COLO668 (cell line): ENCODE measurements at regions not wholly inside any gene's neighbourhood (a gene's known extent, or its start where the extent isn't known, plus 50 kb on each side); places are given as distances from the start of the nearest gene placed in this dataset.
"Not testable (repeated sequence)": the region's sequence is repeated elsewhere in the genome, so short reads cannot be mapped to it uniquely, and the experiment has no call there.

Experiments
- DNase-seq: peaks from one replicate; lab custom pipeline; 2025; ENCODE audit not compliant: unreplicated experiment; lab: John Stamatoyannopoulos, UW

DNA sequence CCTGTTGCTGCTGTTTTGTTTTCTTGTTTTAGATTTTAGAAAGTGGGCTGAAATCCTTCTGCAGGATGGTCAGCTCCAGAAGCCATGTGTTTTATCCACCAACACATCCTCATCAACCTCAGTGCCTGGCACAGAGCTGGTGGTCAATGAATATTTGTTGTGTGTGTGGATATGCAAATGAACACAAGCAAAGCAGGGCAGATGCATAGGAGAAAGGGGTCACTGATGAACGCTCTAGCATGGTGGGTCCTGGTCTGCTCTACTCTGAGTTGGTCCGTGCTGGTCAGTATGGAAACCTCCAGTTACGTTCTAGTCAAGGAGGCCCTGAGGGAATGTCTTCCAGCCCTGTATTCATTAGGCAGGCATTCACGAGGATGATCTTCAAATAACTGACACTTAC lies 682.5 kb downstream of the QKI start:
- no peak for DNase-seq

DNA sequence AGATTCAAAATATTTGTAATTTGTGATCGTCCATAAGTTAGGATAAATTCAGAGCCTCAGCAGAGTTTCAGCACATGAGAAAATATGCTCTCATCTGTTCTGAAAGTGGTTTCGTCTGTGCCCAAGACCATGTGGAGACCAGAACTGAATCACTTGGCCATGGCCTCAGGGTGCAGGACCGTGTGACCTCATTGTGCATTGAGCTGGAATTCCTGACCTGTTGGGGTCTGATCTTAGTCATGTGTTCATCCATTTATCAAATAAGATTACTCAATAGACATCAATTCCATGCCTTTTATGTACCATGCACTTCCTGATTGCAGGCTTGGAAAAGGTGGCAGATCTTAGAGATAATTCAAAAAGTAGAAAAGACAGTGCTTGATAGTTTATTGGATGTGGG lies 680.5 kb downstream of the QKI start:
- no peak for DNase-seq

DNA sequence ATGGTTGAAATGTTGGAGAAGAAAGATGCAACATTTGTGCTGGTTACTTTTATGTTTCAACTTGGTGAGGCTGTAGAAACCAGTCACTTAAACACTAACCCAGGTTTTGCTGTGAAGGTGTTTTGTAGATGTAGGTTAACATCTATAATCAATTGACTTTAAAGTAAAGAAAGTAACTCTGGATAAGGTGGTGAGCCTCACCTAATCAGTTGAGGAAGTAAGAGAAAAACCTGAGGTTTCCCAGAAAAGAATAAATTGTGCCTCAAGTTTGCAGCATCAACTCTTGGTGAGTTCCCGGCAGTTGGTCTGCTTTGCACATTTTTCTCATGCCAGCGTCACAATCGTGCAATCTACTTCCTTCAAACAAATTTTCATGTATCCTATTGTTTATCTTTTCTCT lies 673.4 kb downstream of the QKI start:
- no peak for DNase-seq

DNA sequence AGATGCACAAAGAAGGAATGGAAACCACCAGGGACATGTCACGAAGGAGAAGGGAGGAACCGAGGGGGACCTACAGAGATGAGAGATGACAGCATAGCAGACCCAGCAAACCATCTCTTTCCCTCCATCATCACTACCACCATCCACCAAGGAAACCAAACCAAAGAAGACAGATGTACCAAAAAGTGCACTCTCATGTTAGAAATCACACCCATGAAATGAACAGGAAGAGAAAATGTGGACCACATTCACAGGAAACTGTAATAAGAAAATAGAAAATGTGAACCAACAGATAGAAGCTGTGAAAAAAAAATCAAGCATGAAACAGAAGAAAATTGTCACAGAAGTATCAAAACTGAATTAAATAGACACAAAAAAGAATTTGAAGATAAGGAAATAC lies 672.7 kb downstream of the QKI start:
- DNase-seq: no peak

DNA sequence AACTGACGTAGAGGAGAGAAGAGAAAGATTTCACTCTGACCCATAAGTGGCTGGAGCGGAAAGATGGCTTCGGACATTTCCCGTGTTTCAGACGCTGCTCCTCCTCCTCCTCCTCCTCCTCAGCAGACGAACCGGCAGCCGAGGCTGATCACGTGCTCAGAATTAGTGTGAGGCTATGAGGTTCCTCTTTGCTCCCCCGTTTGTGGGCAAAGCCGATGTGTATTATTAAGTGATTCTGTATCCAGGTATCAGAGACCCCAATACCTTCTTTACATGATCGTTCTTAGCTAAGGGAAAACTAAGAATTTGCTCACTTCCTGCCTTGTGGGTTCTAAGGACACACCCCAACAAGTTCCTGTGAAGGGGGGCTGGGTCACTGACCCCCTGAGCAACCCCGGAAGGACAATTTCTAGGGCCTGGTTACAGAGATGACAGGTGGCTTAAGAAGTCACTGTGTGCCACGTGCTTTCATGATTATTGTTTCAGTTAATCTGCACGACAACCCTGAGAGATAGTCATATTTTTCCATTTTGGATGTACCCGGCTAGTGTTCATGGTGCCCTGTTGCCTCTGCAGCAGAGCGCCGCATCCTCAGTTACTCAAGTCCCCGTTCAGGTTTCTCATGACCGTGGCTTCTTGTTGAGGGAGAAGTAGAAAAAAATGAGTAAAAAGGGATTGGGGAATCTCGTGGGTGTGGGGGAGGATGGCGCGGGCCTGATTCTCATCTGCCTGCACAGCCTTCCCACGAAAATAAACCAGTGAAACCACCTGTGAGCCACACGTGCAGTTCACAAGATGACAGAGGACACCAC lies 671.8 kb downstream of the QKI start:
- no peak for DNase-seq

DNA sequence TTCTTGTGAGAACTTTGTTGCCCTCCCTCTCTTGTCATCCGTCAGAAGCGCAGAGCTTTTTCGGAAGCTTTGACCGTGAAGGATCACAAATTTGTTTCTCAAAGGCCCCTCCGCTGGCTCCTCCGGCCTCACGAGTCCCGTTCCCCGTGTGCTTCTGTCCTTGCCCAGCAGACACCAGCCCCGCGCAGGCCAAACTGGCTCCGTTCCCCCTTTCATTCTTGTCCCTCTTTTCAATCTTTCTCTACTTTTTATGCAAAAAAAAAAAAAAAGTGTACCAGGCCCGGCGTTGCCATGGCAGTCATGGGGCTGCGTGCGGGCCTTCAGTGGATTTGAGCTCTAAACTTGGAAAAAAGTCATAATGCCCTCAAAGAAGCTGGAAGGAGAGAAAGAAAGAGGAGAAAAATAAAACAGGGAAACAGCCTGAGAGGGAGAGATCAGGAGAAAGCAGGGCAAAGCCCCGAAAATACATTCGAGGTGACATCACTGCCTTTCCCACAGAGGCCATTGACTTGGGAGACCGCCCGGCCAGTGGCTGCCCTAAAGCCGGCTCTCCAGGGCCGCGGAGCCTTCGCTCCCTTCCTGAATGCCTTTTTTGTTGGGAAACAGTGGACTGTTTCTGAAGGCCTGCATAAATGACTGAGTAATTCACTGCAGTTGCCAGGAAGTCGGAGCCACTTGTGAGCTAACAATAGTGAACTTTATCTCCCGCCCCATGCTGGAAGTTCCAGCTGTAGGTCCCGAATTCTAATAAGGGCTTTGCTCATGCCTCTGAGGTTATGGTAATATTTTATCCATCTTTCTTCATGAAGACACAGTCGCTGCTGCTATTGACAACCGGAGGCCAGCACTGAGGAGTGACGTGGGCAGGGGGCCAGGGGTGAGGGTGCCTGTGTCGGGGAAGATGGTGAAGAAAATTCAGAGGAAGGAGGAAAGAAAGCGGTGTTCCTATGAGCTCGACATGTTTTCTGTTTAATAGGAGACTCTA lies 670.9 kb downstream of the QKI start:
- DNase-seq: no peak

DNA sequence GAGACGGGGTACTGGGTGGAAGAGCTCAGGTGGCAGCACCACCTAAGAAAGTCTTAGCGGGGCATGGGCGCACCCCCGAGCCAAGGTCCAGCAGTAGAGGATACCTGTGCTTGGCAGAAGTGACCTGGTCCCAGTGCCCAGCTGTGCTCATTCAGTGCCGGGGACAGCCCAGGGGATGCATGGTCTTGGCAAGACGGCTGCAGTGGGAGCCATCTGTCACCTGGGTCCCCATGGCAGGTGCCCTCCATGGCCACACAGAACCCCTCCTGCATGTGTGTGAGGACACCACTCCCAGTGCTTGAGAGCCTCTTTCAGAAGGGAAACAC lies 664.7 kb downstream of the QKI start:
- no peak for DNase-seq

DNA sequence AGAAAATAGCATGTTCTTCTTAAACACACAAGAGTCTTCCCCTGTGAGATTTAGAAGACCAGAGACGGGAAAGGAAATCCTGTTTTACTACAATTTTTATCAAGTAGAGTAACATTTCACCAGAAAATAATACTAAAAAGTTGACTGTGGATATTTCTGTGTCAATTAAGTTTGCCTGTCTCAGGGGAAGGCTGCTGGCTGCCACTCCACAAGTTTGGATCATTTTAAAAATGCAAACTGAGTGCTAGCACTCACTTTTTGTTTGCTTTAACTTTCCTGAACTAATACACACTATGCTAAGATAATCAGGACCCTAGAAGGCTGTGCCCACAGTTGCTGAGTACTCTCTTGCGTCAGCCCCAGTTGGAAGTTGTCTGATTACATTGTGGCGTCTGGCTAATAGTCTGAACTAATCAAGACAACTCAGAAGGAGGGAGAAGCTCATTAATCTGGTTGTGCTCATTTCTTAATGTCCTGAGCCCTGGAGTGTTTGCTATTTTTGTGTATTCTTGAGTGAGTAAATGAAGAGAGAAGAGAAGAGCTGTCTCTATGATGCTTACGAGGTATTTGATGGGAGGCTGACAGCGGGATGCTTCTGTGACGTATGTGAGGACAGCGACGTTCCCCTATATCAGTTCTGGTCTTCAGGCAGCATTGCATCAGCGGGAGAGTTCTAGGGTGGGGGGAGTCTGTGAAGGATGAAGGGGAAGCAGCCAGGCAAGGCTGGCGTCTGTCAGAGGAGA lies 664.2 kb downstream of the QKI start:
- no peak for DNase-seq

DNA sequence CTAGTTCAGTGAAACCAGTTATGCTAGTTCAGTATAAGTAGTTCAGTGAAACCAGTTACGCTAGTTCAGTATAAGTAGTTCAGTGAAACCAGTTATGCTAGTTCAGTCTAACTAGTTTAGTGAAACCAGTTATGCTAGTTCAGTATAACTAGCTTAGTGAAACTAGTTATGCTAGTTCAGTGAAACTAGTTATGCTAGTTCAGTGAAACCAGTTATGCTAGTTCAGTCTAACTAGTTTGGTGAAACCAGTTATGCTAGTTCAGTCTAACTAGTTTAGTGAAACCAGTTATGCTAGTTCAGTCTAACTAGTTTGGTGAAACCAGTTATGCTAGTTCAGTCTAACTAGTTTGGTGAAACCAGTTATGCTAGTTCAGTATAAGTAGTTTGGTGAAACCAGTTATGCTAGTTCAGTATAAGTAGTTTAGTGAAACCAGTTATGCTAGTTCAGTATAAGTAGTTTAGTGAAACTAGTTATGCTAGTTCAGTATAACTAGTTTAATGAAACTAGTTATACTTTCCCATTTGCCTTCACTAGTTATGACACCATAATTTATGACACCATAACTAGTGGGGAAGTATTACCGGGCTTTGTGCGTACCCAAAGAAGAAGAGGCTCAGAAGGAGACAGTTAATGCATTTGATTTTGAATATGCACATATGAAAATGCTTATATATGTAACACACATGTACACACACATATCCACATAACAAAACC lies 662.5 kb downstream of the QKI start:
- not testable (repeated sequence) for DNase-seq

DNA sequence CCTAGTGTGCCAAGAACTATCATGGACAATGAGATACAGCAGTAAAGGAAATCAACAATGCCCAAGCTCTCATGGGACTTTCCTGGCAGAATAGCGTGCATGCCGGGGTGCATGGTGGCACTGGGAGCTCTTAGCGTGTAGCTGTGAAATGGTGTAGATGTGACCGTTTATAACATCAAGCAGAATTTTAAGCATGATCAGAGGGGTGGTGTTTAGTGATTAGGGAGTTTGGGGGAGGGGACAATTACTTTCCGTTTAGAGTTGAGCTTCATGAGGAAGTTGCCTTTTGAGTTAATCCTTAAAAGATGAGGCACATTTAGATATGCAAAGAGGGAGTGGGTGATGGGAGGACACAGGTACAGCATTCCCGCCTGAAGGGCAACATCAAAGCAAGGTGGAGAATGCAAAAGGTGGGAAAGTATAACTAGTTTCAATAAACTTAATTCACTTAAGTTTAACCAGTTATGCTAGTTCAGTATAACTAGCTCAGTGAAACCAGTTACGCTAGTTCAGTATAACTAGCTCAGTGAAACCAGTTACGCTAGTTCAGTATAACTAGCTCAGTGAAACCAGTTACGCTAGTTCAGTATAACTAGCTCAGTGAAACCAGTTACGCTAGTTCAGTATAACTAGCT lies 661.6 kb downstream of the QKI start:
- no peak for DNase-seq

DNA sequence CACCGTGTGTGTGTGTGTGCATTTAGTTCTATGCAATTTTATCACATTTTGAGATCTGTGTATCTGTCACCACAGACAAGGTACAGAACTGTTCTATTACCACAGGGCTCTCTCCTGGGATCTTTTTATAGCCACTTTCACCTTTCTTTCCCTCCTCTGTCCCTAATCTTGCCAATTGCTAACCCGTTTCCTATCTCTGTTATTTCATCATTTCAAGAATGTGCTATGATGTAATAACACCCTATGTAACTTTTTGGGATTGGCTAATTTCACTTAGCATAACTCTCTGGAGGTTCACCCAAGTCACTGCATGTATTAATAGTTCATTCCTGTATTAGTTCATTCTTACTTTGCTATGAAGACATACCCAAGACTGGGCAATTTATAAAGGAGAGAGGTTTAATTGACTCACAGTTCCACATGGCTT lies 657.7 kb downstream of the QKI start:
- DNase-seq: no peak

DNA sequence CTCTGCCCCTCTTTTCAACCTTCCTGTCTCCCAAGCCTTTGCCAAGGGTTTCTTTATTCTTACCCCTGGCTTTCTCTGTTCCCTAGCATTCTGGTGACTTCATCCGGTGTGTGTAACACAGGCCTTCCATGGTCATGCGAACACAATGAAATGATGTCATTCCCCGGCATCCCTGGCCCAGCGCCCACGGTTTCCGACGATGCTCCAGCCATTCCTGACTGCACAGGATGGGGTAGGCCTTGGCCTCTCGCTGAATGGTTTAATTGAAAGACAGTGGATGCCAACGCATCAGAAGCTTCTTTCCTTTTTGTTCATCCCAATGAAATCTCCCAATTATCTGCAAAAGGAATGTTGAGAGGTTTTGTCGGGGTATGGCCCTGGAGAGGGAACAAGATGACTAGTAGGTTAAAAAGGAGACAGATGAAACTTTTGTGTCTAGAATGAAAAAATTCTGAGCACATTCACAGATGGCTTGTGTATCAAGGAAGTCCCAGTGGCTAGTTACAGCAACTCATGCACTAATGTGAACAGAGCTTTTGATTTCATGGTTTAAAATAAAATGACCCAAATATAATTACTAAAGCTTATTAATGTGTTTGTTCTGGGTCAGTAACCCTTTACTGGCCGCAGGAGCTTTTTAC lies 655.0 kb downstream of the QKI start:
- no peak for DNase-seq

DNA sequence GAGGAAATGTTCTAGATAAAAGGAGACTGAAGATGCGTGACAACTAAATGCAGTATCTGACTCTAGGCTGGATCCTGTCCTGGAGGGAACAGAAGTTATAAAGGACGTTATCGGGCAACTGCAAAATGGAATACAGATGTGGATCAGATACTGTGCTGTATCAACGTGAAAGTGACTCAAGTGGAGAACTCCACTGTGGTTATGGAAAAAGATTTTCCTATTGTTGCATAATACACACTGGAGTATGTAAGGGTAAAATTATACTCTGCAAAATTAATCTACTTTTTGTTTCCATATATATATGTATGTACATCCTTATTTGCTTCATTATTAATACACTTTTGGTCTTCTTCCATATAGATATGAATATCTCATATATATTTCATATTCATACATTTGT lies 654.0 kb downstream of the QKI start:
- no peak for DNase-seq

DNA sequence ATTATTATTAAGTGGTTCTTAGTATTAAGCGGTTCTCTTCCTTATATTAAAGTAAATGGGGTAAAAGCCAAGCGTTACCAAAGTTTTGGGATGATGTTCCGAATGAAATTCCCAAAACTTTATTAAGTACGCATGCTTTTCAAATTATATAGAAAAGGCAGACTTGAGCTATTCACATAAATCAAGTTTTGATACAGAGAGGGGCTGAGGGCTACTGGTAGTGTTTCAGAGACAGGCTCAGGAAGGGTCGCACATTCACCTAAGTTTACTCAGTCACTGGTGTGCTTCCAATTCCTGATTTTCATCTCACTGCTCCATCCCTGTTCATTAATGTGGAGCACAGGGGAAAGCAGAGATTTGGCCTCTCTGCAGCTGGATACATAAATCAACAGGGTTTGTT lies 652.2 kb downstream of the QKI start:
- DNase-seq: no peak

DNA sequence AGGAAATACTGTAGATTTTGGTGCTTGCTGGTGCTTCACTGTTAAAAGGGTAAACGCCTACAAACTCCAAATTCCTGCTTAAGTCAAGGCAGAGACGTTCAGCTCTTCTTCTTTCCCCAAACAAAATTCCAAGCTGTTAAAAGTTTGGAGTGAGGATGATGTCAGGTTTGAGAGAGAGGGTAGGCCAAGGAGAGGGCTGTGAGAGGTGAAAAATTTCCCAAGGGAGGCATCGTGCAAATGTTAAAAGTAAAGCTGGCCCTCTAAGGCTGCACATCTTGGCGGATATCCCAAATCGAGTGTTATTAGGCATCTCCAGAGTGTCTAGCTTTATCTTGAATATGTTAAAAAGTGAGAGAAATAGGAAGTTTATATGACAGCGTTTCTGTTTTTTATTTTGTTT lies 651.8 kb downstream of the QKI start:
- no peak for DNase-seq

DNA sequence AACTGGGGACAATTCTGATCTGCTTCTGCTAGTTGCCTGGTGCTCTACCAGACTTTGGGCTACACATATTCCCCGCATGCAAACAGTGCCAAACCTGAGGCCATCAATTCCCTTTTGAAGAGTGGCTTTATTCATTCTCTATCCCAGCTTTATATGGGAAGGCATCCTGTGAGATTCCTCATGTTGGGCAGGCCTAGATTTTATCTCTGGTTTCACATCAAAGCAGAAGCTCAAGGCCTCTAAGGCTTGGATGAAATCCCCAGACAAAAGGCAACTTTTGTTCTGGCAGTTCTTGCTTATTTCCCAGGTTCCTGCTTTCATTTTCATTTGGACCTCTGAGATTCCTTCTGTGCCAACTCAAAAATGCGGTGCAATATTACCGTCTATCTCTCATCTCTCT lies 648.8 kb downstream of the QKI start:
- DNase-seq: no peak

DNA sequence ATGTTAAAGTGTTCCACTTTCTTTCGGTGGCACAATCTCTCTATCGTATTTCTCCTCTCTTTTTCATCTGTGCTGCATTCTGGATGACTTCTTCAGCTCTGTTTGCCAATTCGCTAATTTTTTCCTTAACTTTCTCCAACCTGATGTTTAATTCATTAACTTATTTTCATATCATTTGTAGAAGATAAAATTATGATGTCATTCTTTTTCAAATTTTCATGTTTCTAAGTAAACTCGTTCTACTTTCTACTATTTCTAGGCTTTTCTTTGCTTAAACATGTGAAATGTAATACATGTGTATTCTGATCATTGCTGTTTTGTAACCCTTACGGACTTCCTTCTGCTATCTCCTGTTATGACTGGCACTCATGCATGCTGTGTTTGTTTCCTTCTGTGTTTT lies 648.4 kb downstream of the QKI start:
- no peak for DNase-seq

DNA sequence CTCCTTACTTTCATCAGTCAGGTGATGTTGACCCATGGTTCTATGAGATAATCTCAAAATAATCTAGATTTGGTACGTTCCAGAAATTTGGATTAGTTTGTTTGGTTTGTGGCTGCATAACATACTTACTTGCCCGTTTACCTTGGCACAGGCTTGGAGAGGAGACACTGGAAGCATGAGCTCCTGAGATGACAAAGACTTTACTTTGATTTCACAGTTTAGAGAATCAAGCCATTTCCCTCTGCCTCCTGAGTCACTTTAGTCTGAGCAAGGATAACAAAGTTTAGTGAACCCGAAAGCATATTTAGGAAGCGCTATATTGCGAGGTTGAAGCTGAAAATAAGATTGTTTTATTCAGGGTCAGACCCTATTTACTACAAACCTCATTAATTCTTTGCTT lies 643.4 kb downstream of the QKI start:
- no peak for DNase-seq

DNA sequence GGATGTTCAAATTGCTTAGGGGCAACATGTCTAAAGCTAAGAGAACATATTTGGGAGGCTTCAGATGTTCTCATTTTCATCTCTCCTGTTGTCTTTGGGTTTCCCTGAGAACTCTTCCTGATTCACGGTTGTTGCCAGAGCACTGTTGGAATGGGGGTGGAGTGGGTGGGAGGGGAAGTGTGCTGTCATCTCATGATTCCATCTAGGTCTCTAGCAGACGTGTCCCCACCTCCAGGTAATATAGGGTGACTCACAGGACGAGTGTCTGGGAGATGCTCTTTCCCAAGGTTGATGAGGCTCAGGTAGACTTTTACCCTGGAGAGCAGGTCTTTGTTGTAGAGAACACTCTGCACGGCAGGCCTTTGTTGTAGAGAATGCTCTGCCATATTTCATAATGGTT lies 636.9 kb downstream of the QKI start:
- no peak for DNase-seq

DNA sequence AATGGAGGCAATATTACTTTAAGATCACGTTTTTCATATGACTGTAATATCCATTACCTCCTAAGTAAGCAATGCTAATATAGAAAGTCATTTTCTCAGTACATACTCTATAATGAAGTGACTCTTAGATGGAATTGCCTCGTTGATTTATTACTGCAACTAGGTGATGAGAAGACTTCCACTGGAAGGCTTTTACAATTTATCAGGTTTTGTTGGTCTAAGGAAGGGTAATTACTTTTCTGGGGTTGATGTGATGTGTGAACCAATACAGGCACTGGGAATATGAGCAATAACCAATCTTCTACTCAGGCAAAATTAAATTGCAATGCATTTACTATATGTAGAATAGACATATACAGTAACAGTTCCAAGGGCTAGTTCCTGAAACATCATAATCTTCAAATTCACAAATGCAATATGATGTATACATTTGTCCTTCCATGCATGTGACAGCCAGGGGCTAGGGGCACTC lies 635.0 kb downstream of the QKI start:
- DNase-seq: no peak
